Activated T-cell treated with anti-CD3 and anti-CD28 coated beads for 48 hours (primary cell): ENCODE measurements at regions not wholly inside any gene's neighbourhood (a gene's known extent, or its start where the extent isn't known, plus 50 kb on each side); places are given as distances from the start of the nearest gene placed in this dataset.

Experiments used
- DNase-seq: peaks from one replicate; pipeline ENCODE4 v3.0.0-alpha.2; 2020; ENCODE audit warnings: low read depth

DNA sequence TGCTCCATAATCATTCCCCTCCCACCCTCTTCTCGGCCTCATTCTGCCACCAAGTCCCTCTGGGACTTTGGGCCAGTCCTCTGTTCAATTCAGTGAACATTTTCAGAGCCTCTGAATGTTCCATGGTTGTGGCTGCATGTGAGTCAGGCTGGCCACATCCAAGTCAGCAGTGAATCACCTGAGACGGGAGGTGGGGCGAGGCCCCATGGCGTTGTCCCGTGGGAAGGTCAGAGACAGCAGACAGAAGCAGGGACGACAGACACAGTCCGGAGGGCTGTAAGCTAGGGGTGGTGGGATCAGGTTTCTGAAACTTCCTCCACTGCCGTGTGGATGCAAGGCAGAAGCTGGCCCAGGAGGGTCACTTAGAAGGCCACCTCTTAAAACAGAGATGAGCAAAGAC is 324.8 kb downstream of the MN1 start:
- DNase-seq, result no peak

DNA sequence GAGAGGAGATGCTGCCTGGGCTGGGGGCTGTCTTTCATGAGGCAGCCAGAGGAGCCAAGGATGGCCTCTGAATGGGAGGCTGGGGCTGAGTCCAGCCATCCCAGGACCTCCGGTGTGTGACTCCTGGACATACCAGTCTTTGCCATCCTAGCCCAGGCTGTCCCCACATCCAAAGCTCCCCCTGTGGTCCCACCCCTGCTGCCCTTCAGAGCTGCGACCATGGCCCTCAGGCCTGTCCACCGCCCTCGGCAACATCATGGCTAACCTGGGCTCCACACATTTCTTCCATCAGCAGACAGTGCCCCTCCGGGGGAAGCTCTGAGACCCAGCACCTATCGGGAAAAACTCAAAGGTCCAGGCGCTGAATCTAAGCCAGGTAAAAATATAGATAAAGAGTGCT is 324.4 kb downstream of the MN1 start:
- DNase-seq, result no peak

DNA sequence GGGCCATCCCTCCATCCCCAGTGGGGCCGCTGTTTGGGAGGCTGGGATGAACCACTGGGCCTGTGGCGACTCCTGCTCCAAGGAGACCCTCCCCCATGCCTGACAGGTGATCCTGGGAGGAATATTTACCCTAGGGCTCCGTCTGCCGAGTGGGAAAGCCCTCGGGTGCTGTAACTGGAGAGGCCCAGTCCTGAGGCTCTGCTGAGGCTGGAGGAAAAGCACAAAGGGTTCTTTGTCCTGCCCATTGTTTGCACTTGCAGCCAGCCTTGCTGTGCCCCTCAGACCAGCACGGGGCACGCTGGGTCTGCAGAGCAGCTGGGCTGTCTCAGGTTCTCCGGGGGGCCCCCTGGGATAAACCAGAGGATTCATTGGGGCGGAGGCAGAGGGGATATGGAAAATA is 321.1 kb downstream of the MN1 start:
- DNase-seq, result no peak

DNA sequence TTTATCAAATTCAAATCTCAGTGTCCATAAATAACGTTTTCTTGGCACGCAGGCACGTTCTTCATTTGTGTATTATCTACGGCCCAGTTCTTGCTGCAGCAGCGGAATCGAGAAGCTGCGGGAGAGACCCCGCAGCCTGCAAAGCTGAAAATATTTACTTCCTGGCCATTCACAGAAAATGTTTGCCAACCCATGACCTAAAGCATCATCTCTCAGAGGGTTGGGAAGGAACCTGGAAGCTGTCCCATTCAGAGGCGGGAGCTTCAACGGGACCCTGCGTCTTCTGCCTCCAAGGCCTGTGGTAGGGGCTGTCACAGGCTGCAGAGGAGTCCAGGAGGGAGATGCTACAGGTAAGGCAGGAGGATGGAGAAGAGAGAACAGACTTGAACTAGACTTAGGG is 319.2 kb downstream of the MN1 start:
- no peak for DNase-seq

DNA sequence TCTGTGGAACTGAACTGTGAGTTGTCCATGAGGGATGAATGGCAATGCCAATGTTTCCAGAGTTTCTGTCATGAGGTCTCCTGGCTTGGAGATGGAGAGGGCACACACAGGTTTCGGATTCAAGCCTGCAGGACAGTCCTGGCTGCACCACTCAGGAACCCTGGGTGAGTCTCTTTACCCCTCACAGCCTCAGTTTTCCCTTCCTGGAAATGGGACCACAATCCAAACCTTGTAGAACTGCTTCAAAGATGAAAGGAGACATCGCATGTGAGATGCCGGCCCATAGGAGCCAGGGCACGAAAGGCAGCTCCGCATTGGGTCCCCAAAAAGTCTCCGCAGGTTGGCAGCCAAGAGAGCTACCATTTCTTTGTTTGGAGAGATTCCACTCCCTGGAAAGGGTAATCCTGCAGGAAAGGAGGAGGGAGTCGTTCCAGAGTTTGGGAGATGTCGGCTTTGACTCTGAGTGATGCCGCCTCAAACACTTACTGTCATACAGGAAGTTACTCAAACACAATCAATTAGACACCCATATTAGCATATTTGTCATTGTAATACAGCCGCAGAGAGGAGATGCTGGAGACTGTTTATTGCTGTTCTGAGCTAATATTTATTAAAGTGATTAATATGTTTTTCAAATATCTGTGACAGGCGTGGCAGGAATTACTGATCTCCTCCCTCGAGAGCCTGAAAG is 318.3 kb downstream of the MN1 start:
- DNase-seq, result no peak

DNA sequence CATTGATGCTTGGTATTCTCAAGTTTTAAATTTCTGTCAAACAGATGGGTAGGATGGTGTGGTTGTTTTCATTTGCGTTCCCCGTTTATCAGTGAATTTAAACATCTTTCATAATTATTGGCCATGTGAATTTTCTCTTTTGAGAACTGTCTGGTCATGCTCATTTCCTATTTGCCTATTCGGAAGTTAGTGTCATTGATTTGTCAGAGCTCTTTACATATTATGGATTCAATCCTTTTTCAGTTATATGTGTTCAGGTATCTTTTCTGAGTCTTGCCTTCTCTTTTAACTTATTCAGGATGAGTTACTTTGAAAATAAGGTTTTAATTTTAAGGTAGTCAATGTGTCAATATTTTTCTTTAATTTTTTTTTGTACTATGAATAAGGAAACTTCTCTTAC is 315.7 kb downstream of the MN1 start:
- no peak for DNase-seq

DNA sequence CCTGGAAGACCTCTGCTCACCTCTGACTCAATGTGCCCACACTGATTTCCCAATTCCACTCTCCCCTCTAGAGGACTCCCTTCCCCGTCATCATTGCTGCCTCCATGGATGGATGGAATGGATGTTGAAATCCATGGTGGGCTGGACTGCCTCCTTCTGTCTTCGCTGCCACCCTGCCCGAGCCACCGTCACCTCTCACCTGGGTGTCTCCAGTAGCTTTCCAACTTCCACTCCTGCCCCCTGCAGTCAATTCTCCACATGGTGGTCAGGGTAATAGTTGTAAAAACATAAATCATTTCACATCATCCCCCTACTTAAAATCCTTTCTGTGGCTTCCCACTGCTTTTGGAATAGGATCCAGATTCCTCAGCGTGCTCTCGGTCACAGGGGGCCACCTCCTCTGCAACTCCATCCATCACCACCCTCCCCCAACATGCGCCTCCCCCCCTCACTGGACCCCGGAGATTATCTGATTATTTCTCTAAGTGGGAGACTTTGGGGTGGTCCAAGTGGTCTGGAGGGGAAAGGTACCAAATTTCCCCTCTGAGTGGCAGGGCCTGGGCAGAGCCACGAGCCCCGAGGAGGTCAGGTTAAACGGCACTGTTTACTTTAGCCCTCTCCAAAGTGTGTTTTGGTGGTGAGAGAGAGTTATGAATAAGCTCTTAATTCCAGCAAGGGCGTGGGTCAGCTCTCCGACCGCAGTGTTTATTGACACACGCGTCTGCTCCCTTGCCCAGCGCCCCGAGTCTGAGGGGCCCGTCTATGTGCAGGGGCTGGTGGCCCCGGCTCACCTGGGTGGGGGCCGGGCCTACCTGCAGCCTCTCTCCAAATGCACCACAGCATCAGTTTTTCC is 313.7 kb downstream of the MN1 start:
- no peak for DNase-seq

DNA sequence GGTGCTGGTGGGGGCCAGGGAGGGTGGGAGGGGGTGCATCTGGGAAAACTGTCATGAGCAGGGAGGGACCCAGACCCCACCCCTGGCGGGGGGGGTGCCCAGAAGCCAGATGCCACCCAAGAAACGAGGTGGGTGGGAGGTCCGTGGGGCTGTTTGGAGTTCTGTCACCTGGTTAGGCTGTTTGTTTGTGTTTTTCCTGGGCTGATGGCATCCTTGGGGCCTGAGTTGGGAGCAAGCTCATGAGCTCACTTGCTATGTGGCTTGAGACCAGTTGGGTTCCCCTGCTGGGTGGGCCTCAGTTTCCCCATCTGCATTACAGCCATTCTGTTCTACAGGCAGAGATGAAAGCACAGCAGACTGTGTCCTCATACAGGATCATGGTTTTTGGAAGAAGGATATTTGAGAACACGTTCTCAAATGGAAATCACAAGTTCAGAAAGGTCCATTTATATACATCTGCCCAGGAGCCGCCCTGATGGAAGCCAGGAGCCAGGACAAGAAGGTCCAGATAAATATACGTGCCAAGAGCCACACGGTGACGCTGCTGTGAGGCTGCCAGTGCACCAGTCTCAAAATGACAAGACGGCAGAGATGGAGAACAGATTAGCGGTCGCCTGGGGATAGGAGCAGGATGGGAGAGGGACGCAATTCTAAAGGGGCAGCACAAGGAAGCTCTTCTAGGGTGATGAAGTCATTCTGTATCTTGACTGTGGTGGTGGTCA is 312.9 kb downstream of the MN1 start:
- no peak for DNase-seq

DNA sequence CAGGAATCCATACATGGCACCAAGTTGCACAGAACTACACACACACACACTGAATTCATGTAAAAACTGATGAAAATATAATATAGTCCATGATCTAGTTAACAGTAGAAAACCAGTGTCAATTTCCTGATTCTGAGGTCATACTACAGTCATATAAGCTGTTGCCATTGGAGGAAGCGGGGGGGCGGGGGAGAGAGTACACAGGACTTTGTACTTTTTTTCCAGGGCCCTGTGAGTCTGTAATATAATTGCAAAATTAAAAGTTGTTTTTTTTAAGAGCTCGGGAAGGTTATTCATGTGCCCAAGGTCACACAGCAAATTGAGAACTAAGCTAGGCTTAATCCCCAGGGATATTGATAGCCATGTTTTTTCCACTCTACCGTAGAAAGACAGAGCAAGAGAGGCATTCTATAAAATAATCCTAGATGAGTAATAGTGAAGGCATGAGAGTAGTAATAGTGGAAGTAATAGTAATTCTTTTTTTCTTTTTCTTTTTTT is 312.3 kb downstream of the MN1 start:
- DNase-seq, result no peak

DNA sequence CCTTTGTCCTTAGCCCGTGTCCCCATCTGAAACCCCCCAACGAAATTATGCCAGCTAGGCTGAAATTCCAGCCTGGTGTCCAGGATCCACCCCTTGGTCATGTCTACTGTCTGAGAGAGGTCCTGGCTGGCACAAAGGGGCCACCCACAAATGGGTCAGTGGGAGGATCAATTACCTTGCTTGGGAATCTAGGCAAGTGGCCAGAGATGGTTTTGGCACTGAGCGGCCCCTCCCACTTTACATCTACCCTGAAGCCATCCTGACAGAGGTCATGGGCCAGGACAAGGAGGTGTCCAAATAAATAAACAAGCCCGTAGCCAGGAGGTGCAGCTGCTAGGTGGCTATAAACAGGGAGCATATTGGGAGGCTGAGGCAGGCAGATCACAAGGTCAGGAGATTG is 311.5 kb downstream of the MN1 start:
- DNase-seq, result no peak

DNA sequence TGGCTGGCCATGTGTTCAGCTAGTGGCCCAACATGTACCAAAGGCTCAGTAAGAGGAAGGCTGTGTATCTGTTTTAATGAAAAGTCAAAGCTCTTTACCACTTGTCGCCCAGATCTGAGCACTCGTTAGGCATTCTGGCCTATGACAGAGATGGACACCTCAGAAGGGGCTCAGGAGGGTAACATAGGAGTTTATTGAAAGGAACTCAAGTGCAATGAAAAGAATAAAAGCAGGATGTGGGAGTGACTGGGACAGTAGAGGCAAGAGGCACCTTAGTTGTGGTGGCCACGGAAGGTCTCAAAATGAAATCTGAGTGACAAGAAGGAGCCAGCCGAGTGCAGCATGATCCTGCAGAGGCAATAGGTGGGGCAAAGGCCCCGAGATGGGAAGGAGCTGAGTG is 309.7 kb downstream of the MN1 start:
- DNase-seq, result no peak

DNA sequence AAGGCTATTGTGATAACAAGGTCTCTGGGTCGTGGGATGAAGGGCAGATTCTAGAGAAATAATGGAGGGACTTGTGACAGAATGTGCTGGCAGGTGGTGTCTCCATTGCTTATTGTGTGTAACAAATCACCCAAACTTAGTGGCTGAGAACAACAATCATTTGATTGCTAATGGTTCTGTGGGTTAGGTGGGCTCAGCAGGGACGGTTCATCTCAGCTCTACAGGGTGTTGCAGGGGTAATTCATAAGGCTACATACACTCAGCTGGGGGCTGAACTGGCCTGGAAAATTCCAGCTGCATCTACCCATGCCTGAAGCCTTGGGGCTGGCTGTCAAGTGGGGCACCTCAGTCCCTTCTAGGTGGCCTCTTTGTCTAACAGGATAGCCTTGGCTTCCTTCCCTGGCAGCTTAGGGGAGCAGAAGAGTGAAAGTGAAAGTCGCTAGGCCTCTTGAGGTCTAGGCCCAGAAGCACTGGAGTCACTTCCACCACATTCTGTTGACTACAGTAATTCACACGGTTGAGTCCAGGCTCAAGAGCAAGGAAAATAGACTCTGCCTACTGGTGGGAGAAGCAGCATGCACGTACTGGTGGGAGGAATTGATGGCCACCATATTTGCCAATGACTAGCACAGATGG is 308.9 kb downstream of the MN1 start:
- no peak for DNase-seq

DNA sequence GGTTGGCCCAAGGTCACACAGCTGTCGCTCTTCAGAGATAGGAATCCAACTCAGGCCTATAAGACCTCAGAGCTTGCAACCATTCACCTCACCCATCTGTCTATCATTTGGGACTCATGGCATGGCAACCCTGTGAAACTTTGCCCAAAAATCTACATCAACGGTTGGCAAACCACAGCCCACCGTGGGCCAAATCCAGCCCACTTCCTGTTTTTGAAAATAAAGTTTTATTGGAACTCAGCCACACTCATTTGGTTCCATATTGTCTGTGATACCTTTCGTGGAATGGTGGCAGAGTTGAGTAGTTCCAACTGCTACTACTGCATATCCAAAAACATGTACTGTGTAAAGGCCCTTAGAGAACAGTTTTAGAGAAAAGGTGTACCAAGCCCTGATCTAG is 307.8 kb downstream of the MN1 start:
- DNase-seq, result no peak

DNA sequence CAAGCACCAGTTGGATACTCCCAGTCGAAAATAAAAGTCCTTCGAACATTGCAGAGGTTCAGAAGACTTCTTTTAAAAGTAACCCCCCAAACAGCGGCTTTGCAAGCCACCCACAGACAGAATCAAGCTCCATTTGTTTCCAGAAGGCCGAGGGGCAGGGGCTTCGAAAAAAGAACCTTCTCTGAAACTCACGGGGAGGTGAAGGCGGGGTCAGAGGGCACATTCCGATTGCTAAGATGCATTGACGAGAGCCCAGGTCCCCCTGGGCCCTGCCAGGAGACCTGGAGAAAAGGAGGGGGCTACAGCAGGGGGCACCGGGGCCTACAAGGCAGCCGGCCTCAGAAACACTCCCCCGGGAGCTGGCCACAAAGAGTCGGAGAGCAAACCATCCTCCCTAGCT is 306.8 kb downstream of the MN1 start:
- DNase-seq, result no peak

DNA sequence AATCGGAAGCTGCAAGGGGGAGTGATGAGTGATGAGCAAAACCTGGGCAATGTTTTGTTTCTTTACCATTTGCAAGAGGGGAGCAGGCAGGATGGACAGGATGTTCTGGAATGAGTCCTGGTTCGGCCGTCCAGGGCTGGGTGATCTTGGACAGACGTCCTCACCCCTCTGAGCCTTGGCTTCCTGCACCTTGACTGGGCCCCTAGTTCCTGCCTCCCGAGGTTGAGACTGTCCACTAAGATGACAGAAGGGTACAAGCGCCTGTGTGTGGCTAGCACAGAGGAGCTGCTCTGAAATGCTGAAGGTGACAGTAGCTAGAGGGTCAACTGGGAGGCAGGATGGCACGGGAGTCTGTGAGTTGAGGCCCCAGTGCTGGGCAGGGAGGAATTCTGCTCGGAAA is 306.2 kb downstream of the MN1 start:
- no peak for DNase-seq

DNA sequence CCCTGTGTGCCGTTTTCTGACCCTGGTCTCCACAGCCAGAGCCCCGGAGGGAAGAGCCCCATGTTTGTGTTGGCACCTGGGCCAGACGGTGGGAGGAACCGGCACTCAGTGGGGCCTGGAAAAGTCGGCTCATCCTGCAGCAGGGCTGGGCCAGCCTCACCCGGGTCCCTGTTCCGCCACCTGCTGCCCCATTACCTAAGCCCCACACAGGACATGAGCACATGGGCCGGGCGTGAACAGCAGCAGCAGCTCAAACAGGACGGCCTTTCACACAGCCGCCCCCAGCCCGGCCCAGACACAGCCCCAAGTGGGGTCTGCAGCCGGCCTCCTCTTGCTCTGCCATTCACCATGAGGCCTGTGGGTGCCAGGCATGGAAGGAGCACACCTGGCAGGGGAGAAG is 302.4 kb downstream of the MN1 start:
- DNase-seq, result no peak

DNA sequence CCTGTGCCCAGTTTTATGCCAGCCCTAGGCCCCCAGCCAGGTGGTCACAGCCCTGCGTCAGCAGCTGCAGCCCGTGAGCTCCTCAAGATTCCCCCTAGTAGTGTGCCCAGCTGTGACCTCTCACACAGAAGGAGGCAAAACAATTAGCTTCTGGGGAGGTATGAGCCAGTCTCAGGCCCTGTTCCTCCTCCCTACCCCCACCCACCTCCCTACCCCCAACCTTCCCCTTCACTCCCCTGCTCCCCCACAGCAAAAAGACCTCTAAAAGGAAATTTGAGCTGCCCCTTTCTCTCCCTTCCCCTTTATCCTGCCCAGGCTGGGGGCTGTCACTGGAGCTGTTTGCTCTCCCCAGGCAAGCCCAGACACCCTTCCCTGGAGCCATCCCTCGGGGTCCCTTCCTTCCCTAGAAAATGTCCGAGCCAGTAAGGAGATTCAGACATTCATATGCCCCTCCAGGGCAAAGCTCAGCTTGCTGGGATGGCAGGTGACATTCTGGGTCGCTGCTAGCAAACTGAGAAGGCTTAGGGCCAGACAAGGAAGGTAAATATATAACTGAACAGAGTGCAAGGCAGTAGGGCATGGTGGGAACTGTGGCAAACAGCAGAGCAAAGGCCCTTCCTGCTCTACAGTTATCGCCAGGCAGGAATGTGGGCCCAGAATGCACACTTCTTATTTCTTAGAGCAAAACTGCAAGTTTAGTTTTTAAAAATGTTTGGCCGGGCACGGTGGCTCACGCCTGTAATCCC is 300.2 kb downstream of the MN1 start:
- no peak for DNase-seq

DNA sequence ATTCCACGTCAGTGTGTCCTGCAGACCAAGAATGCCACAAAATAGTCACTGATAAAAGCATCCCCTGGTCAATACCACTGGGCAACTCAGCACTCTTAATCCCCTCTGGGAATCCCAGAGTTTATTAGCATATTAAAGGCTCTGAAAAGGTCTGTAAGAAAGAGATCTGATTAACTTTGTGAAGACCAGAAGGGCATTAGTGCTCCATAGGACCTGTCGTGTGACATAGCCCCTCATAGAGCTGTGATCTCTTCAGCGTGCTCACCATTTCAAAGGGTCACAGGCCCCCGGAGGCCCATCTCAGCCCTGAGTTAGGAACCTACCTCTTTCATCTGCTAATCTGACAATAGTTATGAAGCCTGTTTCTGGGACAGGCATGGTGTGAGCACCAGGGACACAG is 299.2 kb downstream of the MN1 start:
- DNase-seq, result no peak

DNA sequence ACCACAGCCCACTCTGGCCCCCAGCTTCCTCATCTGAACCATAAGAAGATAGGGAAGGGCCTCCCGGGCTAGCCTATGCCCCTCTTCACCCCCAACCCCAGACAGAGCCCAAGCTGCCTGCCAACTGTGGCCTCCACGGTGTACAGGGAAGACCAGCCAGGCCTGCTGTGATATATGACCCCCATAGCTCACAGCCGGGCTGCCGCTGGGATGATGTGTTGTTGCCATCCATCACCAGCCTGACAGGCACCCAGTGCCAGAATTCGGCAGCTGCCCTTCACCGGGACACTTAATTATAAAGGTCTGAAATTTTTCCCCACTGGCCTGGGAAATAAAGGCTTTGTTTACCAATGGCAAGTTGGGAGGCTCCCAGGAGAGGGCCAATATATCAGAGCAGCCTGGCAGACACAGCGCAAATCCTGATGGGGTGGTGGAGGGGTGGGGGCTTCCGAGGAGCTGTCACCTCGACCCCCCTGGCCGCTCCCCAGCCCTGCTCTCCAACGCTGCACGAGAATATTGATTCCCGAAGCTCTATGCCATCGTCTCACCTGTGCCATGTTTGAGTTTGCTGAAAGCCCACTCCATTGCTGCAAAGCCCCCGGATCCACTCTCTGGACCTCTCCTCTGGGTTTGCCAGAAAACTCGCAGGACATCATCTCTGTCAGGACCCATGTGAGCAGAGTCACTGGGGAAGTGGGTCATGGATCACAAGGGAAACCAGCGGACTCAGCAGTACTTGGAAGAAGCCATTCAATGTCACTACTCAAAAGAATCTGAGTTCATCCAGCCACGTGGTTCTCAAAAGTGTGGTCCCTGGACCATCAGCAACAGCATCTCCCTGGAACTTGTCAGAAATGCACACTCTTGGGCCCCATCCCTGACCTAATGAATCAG is 296.9 kb downstream of the MN1 start:
- no peak for DNase-seq

DNA sequence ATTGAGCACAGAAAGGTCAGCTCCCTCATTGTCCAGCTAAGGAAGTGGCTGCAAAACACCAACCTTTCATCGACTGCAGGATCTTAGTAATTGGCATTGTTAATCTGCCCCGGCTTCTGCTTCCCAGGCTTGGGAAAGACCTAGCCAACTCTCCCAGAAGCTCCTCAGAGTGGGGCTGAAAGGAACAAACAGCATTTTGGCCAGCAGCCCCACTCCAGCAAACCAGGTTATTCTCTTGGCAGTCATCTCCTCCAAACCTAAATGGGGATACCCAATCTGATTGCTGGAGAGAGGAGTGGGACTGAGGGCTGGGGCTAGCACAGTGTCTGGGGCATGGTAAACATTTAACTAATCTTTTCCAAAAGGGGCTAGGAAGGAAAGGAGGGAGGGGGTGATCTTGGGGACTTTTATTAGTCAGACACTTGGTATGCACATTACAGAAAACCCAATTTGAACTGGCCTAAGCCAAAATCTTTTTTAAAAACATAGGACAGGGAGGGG is 294.4 kb downstream of the MN1 start:
- no peak for DNase-seq
